ENCODE measurements at regions not wholly inside any gene's neighbourhood (a gene's known extent, or its start where the extent isn't known, plus 50 kb on each side); places are given as distances from the start of the nearest gene placed in this dataset.

- TF ChIP-seq CTCF (IDR thresholded peaks at IDR 0.05; ENCODE audit: low read depth, low read length, poor library complexity, severe bottlenecking), result no peak
- no peak for TF ChIP-seq EZH2phosphoT487 (IDR thresholded peaks at IDR 0.05; ENCODE audit: borderline replicate concordance, low read length)
These were observed 350.2 kb upstream of the SHH start for GRCh38 chr7:156162451-156162850.

Measured in DOHH2 (cell line).